Body of pancreas (tissue), 4 donors: ENCODE measurements at regions not wholly inside any gene's neighbourhood (a gene's known extent, or its start where the extent isn't known, plus 50 kb on each side); places are given as distances from the start of the nearest gene placed in this dataset.
A peak's percentile ranks its signal among the peaks of the same experiment; 100 is the strongest.
"Not testable (repeated sequence)": the region's sequence is repeated elsewhere in the genome, so short reads cannot be mapped to it uniquely, and the experiment has no call there.

Experiments used
- ATAC-seq: fragments of 150-250 bp; one replicate; pipeline ENCODE4 v1.9.1; 2016
- DNase-seq, 4 donors: peaks; one replicate each; pipeline ENCODE4 v3.0.0-alpha.2; 2019
- H3K27ac ChIP-seq, 4 donors: fragments of 200-600 bp; sonication (generic); 1 replicate in 3 of 4; 2 replicates in 1 of 4; pipeline versions ENCODE4 v1.5.1 to v1.6.1; 2016 to 2019; ENCODE audit warnings: mild to moderate bottlenecking in 1 of 4, mixed read lengths in 1 of 4, moderate library complexity in 1 of 4
- H3K27me3 ChIP-seq, 2 donors: fragments of 200-600 bp; sonication (generic); one replicate each; pipeline ENCODE4 v1.6.0; 2016; ENCODE audit warnings: mild to moderate bottlenecking in 1 of 2
- H3K36me3 ChIP-seq, 2 donors: fragments of 200-600 bp; sonication (generic); replicated peaks in 1 of 2; 2 replicates each; pipeline ENCODE4 v1.5.1; 2016; ENCODE audit warnings: low read depth in 2 of 2; ENCODE audit not compliant: insufficient read depth in 1 of 2
- H3K4me1 ChIP-seq: fragments of 200-600 bp; sonication (generic); one replicate; pipeline ENCODE4 v1.6.0; 2016
- H3K4me3 ChIP-seq, 2 donors: fragments of 200-600 bp; sonication (generic); 1 replicate in 1 of 2; 2 replicates in 1 of 2; pipeline ENCODE4 v1.5.1; 2016 to 2019
- H3K9me3 ChIP-seq, 3 donors: fragments of 200-600 bp; sonication (generic); 1 replicate in 2 of 3; 2 replicates in 1 of 3; pipeline ENCODE4 v1.5.1; 2016
- CTCF ChIP-seq, 7 experiments: fragments of 450-650 bp in 4 of 7; fragments of 200-600 bp in 3 of 7; sonication (generic) in 3 of 7; IDR thresholded peaks; one replicate each; pipeline ENCODE4 v1.5.1; 2016 to 2019; ENCODE audit warnings: antibody characterized with exemption in 7 of 7
- POLR2A ChIP-seq, 3 donors: fragments of 450-650 bp; IDR thresholded peaks; one replicate each; pipeline ENCODE4 v1.6.1; 2016; ENCODE audit warnings: antibody characterized with exemption in 3 of 3, mild to moderate bottlenecking in 2 of 3
- WGBS, 2 donors: methylation state at CpG; one replicate each; pipeline ENCODE4 v1.1.5; 2017; 5-methylcytosine and 5-hydroxymethylcytosine counted together
- intact Hi-C: fragments of 100-400 bp; cut with DNase I; formaldehyde crosslinking; loops from one replicate; pipeline ENCODE4 v1.15.1; 2023

GRCh38 chr6:137806914-137807682 lies 60.0 kb upstream of the TNFAIP3 start:
- no peak for ATAC-seq
- Histone ChIP-seq H3K27me3 (no peaks in the 10 kb centered on the region), H3K36me3 (no peaks in the 10 kb centered on the region), H3K4me1 (peaks cover 13% of the 10 kb centered on the region), H3K9me3 (no peaks in the 10 kb centered on the region), H3K4me3 (no peak overlapping the region), H3K27ac (no peak overlapping the region)
- 92 to 94% methylated on average over 5 of the region's 5 CpGs for WGBS, 2 donors
- no peak for DNase-seq
- TF ChIP-seq CTCF (IDR thresholded peaks at IDR 0.05) (no peak), POLR2A (IDR thresholded peaks at IDR 0.05) (no peak)
- intact Hi-C loops: no loop called here

- DNase-seq (no peak), ATAC-seq (no peak)
- Histone ChIP-seq H3K27me3 (no peaks in the 10 kb centered on the region), H3K36me3 (no peaks in the 10 kb centered on the region), H3K9me3 (no peaks in the 10 kb centered on the region), H3K4me1 (peaks cover 13% of the 10 kb centered on the region), H3K27ac (no peak overlapping the region), H3K4me3 (no peak overlapping the region)
- intact Hi-C loops: no loop called here
- TF ChIP-seq CTCF (IDR thresholded peaks at IDR 0.05) (no peak), POLR2A (IDR thresholded peaks at IDR 0.05) (no peak)
These were observed 58.9 kb upstream of the TNFAIP3 start for GRCh38 chr6:137808191-137808590.

DNA sequence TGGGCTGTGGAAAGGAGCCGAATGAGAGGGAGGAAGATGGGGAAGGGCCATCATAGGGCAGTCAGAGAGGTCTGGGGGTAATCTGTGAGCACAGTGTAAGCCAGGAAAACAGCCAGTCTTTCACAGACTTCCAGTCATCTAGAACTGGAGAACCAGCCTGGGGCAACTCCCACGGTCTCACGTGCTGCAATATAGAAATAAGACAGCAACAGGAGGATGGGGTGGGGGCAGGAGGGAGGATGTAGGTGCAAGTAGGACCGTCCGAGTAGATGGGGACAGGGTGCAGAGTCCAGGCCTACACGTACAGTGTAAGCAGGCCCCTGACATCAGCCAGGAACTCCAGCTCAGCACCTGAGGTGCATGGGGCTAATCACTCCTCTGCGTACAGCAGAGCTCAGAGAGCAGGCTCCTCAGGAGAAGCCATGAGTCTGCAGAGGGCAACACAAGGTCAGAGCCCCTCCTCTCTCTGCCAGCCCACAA lies 58.2 kb upstream of the TNFAIP3 start:
- no peaks in the 10 kb centered on the region for H3K9me3 ChIP-seq
- H3K27ac ChIP-seq: no peak overlapping the region
- ATAC-seq (no peak), DNase-seq (no peak)
- H3K36me3 ChIP-seq: no peaks in the 10 kb centered on the region
- intact Hi-C loops: no loop called here
- 78% methylated on average over 7 of the region's 7 CpGs for WGBS, 2 donors
- peaks cover 13% of the 10 kb centered on the region for H3K4me1 ChIP-seq
- H3K4me3 ChIP-seq: no peak overlapping the region
- TF ChIP-seq CTCF (IDR thresholded peaks at IDR 0.05) (no peak), POLR2A (IDR thresholded peaks at IDR 0.05) (no peak)
- H3K27me3 ChIP-seq: no peaks in the 10 kb centered on the region

DNA sequence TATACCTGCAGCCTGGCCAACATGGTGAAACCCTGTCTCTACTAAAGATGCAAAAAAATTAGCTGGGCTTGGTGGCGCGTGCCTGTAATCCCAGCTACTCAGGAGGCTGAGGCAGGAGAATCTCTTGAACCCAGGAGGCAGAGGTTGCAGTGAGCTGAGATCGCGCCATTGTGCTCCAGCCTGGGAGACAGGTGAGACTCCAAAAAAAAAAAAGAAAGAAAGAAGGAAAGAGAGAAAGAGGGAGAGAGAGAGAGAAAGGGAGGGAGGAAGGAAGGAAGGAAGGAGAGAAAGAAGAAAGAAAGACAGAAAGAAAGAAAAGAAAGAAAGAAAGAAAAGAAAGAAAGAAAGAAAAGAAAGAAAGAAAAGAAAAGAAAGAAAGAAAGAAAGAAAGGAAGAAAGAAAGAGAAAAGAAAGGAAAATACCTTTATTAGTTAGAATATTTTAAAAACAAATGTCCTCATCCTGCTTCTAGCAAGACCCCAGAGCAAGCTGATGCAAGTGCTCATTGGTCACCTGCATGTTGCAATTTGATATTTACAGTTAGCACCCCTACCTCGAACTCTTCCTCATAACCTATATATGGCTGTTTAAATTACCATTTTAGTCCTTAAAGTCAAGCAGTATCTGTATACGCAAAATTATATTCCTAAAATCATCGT lies 57.0 kb upstream of the TNFAIP3 start:
- H3K36me3 ChIP-seq, H3K4me1 ChIP-seq, H3K4me3 ChIP-seq, H3K9me3 ChIP-seq, ATAC-seq, intact Hi-C loops, H3K27ac ChIP-seq, DNase-seq, H3K27me3 ChIP-seq: not testable (repeated sequence)
- WGBS, 2 donors: 78 to 91% methylated on average over 7 of the region's 7 CpGs

DNA sequence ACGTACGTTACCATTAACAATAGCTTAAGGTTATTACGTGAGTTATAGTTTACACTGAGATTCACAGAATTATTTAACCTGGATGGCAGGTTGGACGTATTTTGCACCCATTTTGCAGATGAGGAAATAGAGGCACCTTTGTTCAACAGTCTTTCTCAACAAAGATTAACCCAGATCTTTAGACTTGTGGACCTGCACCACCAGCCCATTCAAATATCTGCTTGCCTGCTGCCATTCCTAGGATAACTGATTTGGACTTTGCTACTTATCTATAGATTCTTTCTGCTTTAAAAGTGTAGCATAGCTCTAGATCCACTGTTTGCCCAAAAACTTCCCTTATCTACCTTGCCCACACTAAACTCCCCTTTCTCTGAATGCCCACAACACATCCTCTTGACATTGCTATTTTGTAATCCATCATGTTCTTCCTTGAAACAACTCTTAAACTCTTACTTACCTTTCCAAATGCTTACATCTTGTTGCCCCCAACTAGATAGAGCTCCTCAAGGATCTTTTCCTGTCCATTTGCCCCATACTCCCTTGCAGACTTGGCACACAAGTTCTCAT lies 56.4 kb upstream of the TNFAIP3 start:
- no peak for TF ChIP-seq CTCF (IDR thresholded peaks at IDR 0.05)
- no peak for TF ChIP-seq POLR2A (IDR thresholded peaks at IDR 0.05)
- no peaks in the 10 kb centered on the region for H3K36me3 ChIP-seq
- peak overlapping the region in 2 of 4 donors; percentile 10 to 76 for H3K27ac ChIP-seq
- WGBS, 2 donors: 88% methylated on average over 4 of the region's 4 CpGs
- H3K4me3 ChIP-seq: no peak overlapping the region
- intact Hi-C loops: no loop called here
- no peak for ATAC-seq
- peaks cover 9% of the 10 kb centered on the region for H3K4me1 ChIP-seq
- no peaks in the 10 kb centered on the region for H3K27me3 ChIP-seq
- no peaks in the 10 kb centered on the region for H3K9me3 ChIP-seq
- no peak for DNase-seq
